KMS-11 (cell line): ENCODE measurements at regions not wholly inside any gene's neighbourhood (a gene's known extent, or its start where the extent isn't known, plus 50 kb on each side); places are given as distances from the start of the nearest gene placed in this dataset.
"Not testable (repeated sequence)": the region's sequence is repeated elsewhere in the genome, so short reads cannot be mapped to it uniquely, and the experiment has no call there.

Experiments
- H2AFZ ChIP-seq: fragments of 200-600 bp; sonication (generic); 2 replicates; pipeline ENCODE4 v1.6.1; 2016; ENCODE audit warnings: antibody characterized with exemption, mixed run types, low read depth
- H3K27ac ChIP-seq: fragments of 200-600 bp; sonication (generic); 2 replicates; pipeline ENCODE4 v1.6.1; 2016; ENCODE audit warnings: mild to moderate bottlenecking, mixed run types
- H3K27me3 ChIP-seq: fragments of 200-600 bp; sonication (generic); 2 replicates; pipeline ENCODE4 v1.6.1; 2017; ENCODE audit warnings: mild to moderate bottlenecking, low read depth, mixed run types, moderate library complexity; ENCODE audit not compliant: insufficient read depth
- H3K36me3 ChIP-seq: fragments of 200-600 bp; sonication (generic); 2 replicates; pipeline ENCODE4 v1.6.1; 2017; ENCODE audit warnings: mild to moderate bottlenecking, mixed run types; ENCODE audit not compliant: insufficient read depth
- H3K4me1 ChIP-seq: fragments of 200-600 bp; sonication (generic); 2 replicates; pipeline ENCODE4 v1.6.1; 2016; ENCODE audit warnings: mild to moderate bottlenecking, low read depth, mixed run types; ENCODE audit not compliant: poor library complexity, severe bottlenecking
- H3K4me2 ChIP-seq: fragments of 200-600 bp; sonication (generic); 2 replicates; pipeline ENCODE4 v1.7.0; 2016; ENCODE audit warnings: mild to moderate bottlenecking, mixed run types
- H3K4me3 ChIP-seq: fragments of 200-600 bp; sonication (generic); IDR thresholded peaks from 2 replicates; pipeline ENCODE4 v1.6.1; 2017; ENCODE audit warnings: low read depth, low read length, mixed read lengths; ENCODE audit not compliant: insufficient read depth
- H3K79me2 ChIP-seq: fragments of 200-600 bp; sonication (generic); 2 replicates; pipeline ENCODE4 v1.6.1; 2016; ENCODE audit warnings: low read depth, mixed run types; ENCODE audit not compliant: insufficient read depth
- H3K9ac ChIP-seq: fragments of 200-600 bp; sonication (generic); 2 replicates; pipeline ENCODE4 v1.6.1; 2016; ENCODE audit warnings: mild to moderate bottlenecking, mixed run types
- H4K20me1 ChIP-seq: fragments of 200-600 bp; sonication (generic); 2 replicates; pipeline ENCODE4 v1.6.1; 2016; ENCODE audit warnings: mild to moderate bottlenecking, mixed run types; ENCODE audit not compliant: insufficient read depth
- TF ChIP-seq, protein P1 (sequence below): fragments of 200-600 bp; sonication (generic); conservative IDR thresholded peaks from 2 replicates; pipeline ENCODE4 v1.6.1; 2017; ENCODE audit warnings: low read depth, mild to moderate bottlenecking, antibody characterized with exemption, low read length, moderate library complexity, mixed read lengths

DNA sequence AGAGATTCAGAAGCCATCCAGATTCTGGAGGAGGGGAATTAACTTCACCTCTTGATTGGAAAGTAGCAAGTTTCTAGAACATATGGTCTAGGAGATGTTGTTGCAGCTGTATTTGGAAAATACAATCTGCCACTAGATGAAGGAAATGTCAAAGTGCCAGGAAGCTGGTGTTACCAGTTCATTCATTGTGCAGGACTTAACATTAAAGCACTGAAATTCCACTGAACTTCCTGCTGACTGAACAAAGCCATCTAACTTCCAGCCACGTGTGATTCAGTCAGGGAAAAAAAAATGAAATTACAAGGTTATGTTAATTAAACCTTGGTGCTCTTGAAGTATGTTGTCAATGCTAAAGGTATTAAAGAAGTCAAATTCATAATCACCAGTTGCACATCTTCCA is 321.5 kb upstream of the SASH1 start:
- no peaks in the 10 kb centered on the region for H3K4me1 ChIP-seq
- H3K4me3 ChIP-seq, result no peak overlapping the region
- H4K20me1 ChIP-seq, result no peaks in the 10 kb centered on the region
- no peak overlapping the region for H3K4me2 ChIP-seq
- H3K36me3 ChIP-seq, result no peaks in the 10 kb centered on the region
- H3K27ac ChIP-seq, result no peak overlapping the region
- TF ChIP-seq, protein P1, sequence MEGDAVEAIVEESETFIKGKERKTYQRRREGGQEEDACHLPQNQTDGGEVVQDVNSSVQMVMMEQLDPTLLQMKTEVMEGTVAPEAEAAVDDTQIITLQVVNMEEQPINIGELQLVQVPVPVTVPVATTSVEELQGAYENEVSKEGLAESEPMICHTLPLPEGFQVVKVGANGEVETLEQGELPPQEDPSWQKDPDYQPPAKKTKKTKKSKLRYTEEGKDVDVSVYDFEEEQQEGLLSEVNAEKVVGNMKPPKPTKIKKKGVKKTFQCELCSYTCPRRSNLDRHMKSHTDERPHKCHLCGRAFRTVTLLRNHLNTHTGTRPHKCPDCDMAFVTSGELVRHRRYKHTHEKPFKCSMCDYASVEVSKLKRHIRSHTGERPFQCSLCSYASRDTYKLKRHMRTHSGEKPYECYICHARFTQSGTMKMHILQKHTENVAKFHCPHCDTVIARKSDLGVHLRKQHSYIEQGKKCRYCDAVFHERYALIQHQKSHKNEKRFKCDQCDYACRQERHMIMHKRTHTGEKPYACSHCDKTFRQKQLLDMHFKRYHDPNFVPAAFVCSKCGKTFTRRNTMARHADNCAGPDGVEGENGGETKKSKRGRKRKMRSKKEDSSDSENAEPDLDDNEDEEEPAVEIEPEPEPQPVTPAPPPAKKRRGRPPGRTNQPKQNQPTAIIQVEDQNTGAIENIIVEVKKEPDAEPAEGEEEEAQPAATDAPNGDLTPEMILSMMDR, result no peak
- no peak overlapping the region for H2AFZ ChIP-seq
- no peak overlapping the region for H3K9ac ChIP-seq
- no peaks in the 10 kb centered on the region for H3K79me2 ChIP-seq
- no peaks in the 10 kb centered on the region for H3K27me3 ChIP-seq

DNA sequence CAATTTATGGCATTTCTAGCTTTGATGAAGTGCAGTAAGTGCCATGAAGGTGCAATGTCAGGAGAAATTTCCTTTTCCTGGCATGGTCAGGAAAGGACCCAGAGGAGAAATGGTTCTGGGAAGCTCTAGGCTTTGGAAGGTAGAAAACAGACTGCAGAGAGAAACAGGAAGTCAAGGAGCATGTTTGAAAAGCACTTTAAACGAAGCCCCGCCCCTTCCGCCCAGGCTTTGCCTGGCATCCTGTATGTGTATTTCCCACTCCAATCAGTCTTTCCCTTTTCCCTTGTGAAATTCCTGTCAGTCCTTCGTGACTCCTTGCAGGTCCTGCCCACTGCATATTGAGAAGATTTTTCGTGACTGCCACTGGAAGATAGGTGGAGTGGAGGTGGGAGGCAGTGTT is 320.9 kb upstream of the SASH1 start:
- H3K9ac ChIP-seq, result no peak overlapping the region
- H3K4me1 ChIP-seq, result no peaks in the 10 kb centered on the region
- no peak overlapping the region for H3K27ac ChIP-seq
- H3K4me2 ChIP-seq, result no peak overlapping the region
- TF ChIP-seq, protein P1, result no peak
- H3K36me3 ChIP-seq, result no peaks in the 10 kb centered on the region
- H3K79me2 ChIP-seq, result no peaks in the 10 kb centered on the region
- H2AFZ ChIP-seq, result no peak overlapping the region
- no peak overlapping the region for H3K4me3 ChIP-seq
- H3K27me3 ChIP-seq, result no peaks in the 10 kb centered on the region
- no peaks in the 10 kb centered on the region for H4K20me1 ChIP-seq

DNA sequence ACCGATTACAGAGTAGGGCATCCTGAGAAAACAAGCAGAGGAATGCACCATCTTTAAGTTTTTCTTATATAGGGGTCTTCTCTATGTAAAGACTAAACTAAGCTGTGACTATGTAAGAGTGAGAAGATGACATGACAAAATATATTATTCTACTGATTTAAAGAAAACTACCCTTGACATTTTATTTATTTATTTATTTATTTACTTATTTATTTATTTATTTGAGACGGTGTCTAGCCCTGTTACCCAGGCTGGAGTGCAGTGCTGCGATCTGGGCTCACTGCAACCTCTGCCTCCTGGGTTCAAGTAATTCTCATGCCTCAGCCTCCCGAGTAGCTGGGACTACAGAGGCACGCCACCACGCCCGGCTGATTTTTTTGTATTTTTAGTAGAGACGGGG is 320.4 kb upstream of the SASH1 start:
- not testable (repeated sequence) for H3K4me1 ChIP-seq, H3K79me2 ChIP-seq, H3K9ac ChIP-seq, H3K4me3 ChIP-seq, H3K36me3 ChIP-seq, H4K20me1 ChIP-seq, H3K27me3 ChIP-seq, H3K4me2 ChIP-seq, H3K27ac ChIP-seq, H2AFZ ChIP-seq

DNA sequence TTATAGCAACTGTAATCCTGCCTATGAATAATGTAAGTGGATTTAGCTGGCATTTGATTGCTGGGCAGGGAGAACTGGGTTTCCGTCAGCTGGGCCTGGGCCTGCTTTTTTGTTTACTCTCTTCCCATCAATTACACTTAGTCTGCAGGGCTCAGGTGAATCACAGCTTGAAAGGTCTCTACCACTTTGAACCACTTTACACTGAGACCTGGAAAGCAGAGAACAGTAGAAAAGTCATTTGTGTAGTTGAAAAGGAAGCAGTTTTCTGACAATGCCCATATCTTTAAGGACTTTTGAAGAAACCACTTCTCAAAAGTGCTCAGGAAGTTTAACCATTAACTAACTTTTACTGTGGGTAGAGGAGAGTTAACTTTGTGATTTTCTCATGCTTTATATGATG is 315.4 kb upstream of the SASH1 start:
- Histone ChIP-seq H3K4me3 (no peak overlapping the region), H2AFZ (no peak overlapping the region), H3K9ac (no peak overlapping the region), H4K20me1 (no peaks in the 10 kb centered on the region), H3K27me3 (no peaks in the 10 kb centered on the region), H3K36me3 (no peaks in the 10 kb centered on the region), H3K4me2 (no peak overlapping the region), H3K79me2 (no peaks in the 10 kb centered on the region), H3K4me1 (no peaks in the 10 kb centered on the region), H3K27ac (no peak overlapping the region)
- TF ChIP-seq, protein P1, result no peak

DNA sequence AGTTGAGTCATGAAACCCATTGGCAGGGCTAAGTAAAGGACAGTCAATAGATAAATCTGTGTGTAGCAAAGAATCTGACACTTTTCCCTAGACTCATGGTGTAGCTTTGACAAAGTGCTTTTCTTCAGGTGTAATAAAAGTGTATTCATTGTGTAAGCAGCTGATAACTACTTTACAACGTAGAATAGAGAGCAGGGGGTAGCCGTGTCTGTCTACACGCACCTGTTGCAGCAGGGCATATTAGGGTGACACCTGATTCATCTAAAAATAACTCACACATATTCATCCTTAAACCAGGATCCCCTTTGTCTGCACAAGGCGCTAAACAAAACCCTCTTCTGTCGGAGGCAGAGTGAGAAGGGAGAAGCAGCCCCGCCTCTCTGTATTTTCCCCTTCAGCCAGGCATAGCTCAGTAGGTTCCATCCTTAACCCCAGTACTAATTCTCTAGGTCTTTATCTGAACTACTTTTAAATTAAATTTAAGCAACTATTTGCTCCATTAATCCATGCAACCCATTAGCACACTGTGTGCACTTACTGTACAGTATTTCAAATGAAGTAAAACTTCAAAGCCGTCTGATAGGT is 306.7 kb upstream of the SASH1 start:
- Histone ChIP-seq H3K27me3 (no peaks in the 10 kb centered on the region), H3K79me2 (no peaks in the 10 kb centered on the region), H3K4me2 (no peak overlapping the region), H3K9ac (no peak overlapping the region), H3K27ac (no peak overlapping the region), H3K4me1 (no peaks in the 10 kb centered on the region), H4K20me1 (no peaks in the 10 kb centered on the region), H3K4me3 (no peak overlapping the region), H3K36me3 (no peaks in the 10 kb centered on the region), H2AFZ (no peak overlapping the region)
- TF ChIP-seq, protein P1, result no peak
